H9 (cell line): ENCODE measurements at regions not wholly inside any gene's neighbourhood (a gene's known extent, or its start where the extent isn't known, plus 50 kb on each side); places are given as distances from the start of the nearest gene placed in this dataset.

Source experiments
- DNase-seq: peaks from one replicate; pipeline ENCODE4 v3.0.0-alpha.2; 2017
- H2AFZ ChIP-seq: one replicate; pipeline ENCODE4 v1.6.1; 2013; ENCODE audit warnings: mild to moderate bottlenecking, low read length, control low read depth, moderate library complexity
- H2AK5ac ChIP-seq: 2 replicates; pipeline ENCODE4 v1.6.1; 2013; ENCODE audit warnings: low read length, control low read depth, mixed read lengths; ENCODE audit not compliant: insufficient read length
- H2BK120ac ChIP-seq: one replicate; pipeline ENCODE4 v1.6.1; 2013; ENCODE audit warnings: low read depth, mild to moderate bottlenecking, low read length, control low read depth, inconsistent platforms; ENCODE audit not compliant: poor library complexity, severe bottlenecking
- H2BK12ac ChIP-seq: 2 replicates; pipeline ENCODE4 v1.6.1; 2013; ENCODE audit warnings: low read length, control low read depth, mixed read lengths, low read depth; ENCODE audit not compliant: insufficient read length
- H2BK15ac ChIP-seq: 2 replicates; pipeline ENCODE4 v1.6.1; 2013; ENCODE audit warnings: low read depth, low read length, control low read depth
- H2BK20ac ChIP-seq: one replicate; pipeline ENCODE4 v1.6.1; 2013; ENCODE audit warnings: low read depth, mild to moderate bottlenecking, low read length, control low read depth, inconsistent platforms; ENCODE audit not compliant: poor library complexity, severe bottlenecking
- H2BK5ac ChIP-seq: 2 replicates; pipeline ENCODE4 v1.6.1; 2013; ENCODE audit warnings: low read length, control low read depth, mixed read lengths; ENCODE audit not compliant: insufficient read length
- H3K14ac ChIP-seq: 2 replicates; pipeline ENCODE4 v1.6.1; 2013; ENCODE audit warnings: low read length, control low read depth; ENCODE audit not compliant: insufficient read depth
- H3K18ac ChIP-seq: 2 replicates; pipeline ENCODE4 v1.6.1; 2013; ENCODE audit warnings: low read depth, mild to moderate bottlenecking, mixed read lengths, low read length, control low read depth; ENCODE audit not compliant: insufficient read length
- H3K23ac ChIP-seq: 2 replicates; pipeline ENCODE4 v1.6.1; 2013; ENCODE audit warnings: low read length, control low read depth, mixed read lengths, low read depth; ENCODE audit not compliant: insufficient read length
- H3K23me2 ChIP-seq: 2 replicates; pipeline ENCODE4 v1.6.1; 2013; ENCODE audit warnings: low read depth, mild to moderate bottlenecking, mixed read lengths, low read length, control low read depth; ENCODE audit not compliant: insufficient read length, poor library complexity, severe bottlenecking
- H3K27ac ChIP-seq: 2 replicates; pipeline ENCODE4 v1.5.1; 2013; ENCODE audit warnings: low read length, control low read depth, mixed read lengths, low read depth; ENCODE audit not compliant: insufficient read length
- H3K27me3 ChIP-seq: 2 replicates; pipeline ENCODE4 v1.6.1; 2013; ENCODE audit warnings: low read length, control low read depth, inconsistent platforms; ENCODE audit not compliant: insufficient read depth
- H3K4ac ChIP-seq: 2 replicates; pipeline ENCODE4 v1.6.1; 2013; ENCODE audit warnings: low read depth, mild to moderate bottlenecking, control low read depth, inconsistent platforms, low read length, moderate library complexity
- H3K4me1 ChIP-seq: 2 replicates; pipeline ENCODE4 v1.6.1; 2013; ENCODE audit warnings: low read length, control low read depth, inconsistent platforms; ENCODE audit not compliant: insufficient read depth
- H3K4me2 ChIP-seq: 2 replicates; pipeline ENCODE4 v1.6.1; 2013; ENCODE audit warnings: low read length, control low read depth, mixed read lengths; ENCODE audit not compliant: insufficient read length, insufficient read depth
- H3K56ac ChIP-seq: 2 replicates; pipeline ENCODE4 v1.6.1; 2013; ENCODE audit warnings: low read depth, mild to moderate bottlenecking, mixed read lengths, low read length, control low read depth; ENCODE audit not compliant: insufficient read length
- H3K79me1 ChIP-seq: 2 replicates; pipeline ENCODE4 v1.6.1; 2013; ENCODE audit warnings: low read depth, mild to moderate bottlenecking, moderate library complexity, low read length, control low read depth, inconsistent platforms; ENCODE audit not compliant: insufficient read depth, poor library complexity, severe bottlenecking
- H3K79me2 ChIP-seq: 2 replicates; pipeline ENCODE4 v1.6.1; 2013; ENCODE audit warnings: low read length, control low read depth, inconsistent platforms; ENCODE audit not compliant: insufficient read depth
- H3K9ac ChIP-seq: 2 replicates; pipeline ENCODE4 v1.6.1; 2013; ENCODE audit warnings: low read length, control low read depth, mixed read lengths; ENCODE audit not compliant: insufficient read length; ENCODE audit errors: extremely low read depth
- H3K9me3 ChIP-seq: one replicate; pipeline ENCODE4 v1.6.1; 2013; ENCODE audit warnings: low read depth, low read length, inconsistent platforms; ENCODE audit not compliant: control insufficient read depth
- H3T11ph ChIP-seq: one replicate; pipeline ENCODE4 v1.6.1; 2013; ENCODE audit warnings: mild to moderate bottlenecking, low read length, control low read depth, inconsistent platforms
- H4K20me1 ChIP-seq: one replicate; pipeline ENCODE4 v1.6.1; 2013; ENCODE audit not compliant: control insufficient read depth, insufficient read length, insufficient read depth
- H4K5ac ChIP-seq: 2 replicates; pipeline ENCODE4 v1.6.1; 2013; ENCODE audit warnings: low read depth, mild to moderate bottlenecking, mixed read lengths, low read length, control low read depth; ENCODE audit not compliant: insufficient read length
- H4K8ac ChIP-seq: replicated peaks from 2 replicates; pipeline ENCODE4 v1.6.1; 2013; ENCODE audit warnings: low read length, control low read depth, mixed read lengths, low read depth; ENCODE audit not compliant: insufficient read length
- H4K91ac ChIP-seq: 2 replicates; pipeline ENCODE4 v1.6.1; 2013; ENCODE audit warnings: low read depth, mild to moderate bottlenecking, moderate library complexity, mixed read lengths, low read length, control low read depth; ENCODE audit not compliant: insufficient read length
- H3K27ac Mint-ChIP-seq, 3 experiments: 2 replicates in 2 of 3; 3 replicates in 1 of 3; pipeline ENCODE4 v1.8.0; 2020 to 2021; ENCODE audit warnings: mixed read lengths in 3 of 3, mild to moderate bottlenecking in 1 of 3, moderate library complexity in 1 of 3
- H3K27me3 Mint-ChIP-seq: 2 replicates; pipeline ENCODE4 v1.8.0; 2021; ENCODE audit warnings: low read depth, mild to moderate bottlenecking, moderate library complexity, mixed read lengths
- H3K36me3 Mint-ChIP-seq, 3 experiments: 2 replicates in 2 of 3; 3 replicates in 1 of 3; pipeline ENCODE4 v1.8.0; 2020 to 2021; ENCODE audit warnings: low read depth in 3 of 3, mixed read lengths in 3 of 3; ENCODE audit not compliant: insufficient read depth in 1 of 3
- H3K4me1 Mint-ChIP-seq, 2 experiments: 2 replicates each; pipeline ENCODE4 v1.8.0; 2020; ENCODE audit warnings: mixed read lengths in 2 of 2
- H3K4me3 Mint-ChIP-seq, 2 experiments: 2 replicates in 1 of 2; 3 replicates in 1 of 2; pipeline ENCODE4 v1.8.0; 2020 to 2021; ENCODE audit warnings: mild to moderate bottlenecking in 2 of 2, mixed read lengths in 2 of 2, moderate library complexity in 1 of 2
- H3K9me3 Mint-ChIP-seq, 2 experiments: 2 replicates in 1 of 2; 3 replicates in 1 of 2; pipeline ENCODE4 v1.8.0; 2020; ENCODE audit warnings: mild to moderate bottlenecking in 2 of 2, mixed read lengths in 2 of 2, moderate library complexity in 1 of 2
- TF ChIP-seq, protein P1 (sequence below): fragments of 200-600 bp; sonication (generic); conservative IDR thresholded peaks from 3 replicates; pipeline ENCODE4 v1.8.0; 2021; ENCODE audit warnings: antibody characterized with exemption, mild to moderate bottlenecking

DNA sequence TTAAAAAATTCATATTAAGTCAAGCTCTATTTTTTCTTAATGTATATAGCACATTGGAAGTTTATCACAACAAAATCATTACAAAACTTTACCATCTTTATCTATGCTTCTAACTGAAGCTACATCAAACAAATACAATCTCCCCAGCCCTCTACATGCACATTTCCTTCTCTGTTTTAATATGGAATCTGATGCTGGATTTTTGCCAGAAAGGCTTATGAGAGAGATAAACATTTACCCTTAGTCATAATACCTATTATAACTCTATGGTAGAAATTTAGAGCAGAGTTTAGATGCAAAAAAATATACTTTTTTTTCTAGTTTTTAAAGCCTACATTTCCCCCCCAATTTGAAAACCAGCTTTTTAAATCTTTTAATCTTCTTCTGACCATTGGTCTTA lies 1198.6 kb downstream of the GATA3 start:
- TF ChIP-seq, protein P1, sequence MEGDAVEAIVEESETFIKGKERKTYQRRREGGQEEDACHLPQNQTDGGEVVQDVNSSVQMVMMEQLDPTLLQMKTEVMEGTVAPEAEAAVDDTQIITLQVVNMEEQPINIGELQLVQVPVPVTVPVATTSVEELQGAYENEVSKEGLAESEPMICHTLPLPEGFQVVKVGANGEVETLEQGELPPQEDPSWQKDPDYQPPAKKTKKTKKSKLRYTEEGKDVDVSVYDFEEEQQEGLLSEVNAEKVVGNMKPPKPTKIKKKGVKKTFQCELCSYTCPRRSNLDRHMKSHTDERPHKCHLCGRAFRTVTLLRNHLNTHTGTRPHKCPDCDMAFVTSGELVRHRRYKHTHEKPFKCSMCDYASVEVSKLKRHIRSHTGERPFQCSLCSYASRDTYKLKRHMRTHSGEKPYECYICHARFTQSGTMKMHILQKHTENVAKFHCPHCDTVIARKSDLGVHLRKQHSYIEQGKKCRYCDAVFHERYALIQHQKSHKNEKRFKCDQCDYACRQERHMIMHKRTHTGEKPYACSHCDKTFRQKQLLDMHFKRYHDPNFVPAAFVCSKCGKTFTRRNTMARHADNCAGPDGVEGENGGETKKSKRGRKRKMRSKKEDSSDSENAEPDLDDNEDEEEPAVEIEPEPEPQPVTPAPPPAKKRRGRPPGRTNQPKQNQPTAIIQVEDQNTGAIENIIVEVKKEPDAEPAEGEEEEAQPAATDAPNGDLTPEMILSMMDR = no peak
- no peak overlapping the region for H2BK15ac ChIP-seq
- H4K20me1 ChIP-seq = no peaks in the 10 kb centered on the region
- H3K79me2 ChIP-seq = no peaks in the 10 kb centered on the region
- H3K18ac ChIP-seq = no peak overlapping the region
- Mint-ChIP-seq H3K9me3 (peaks cover 0 to 5% of the 10 kb centered on the region in 2 experiments; a peak in 3 of 5 replicates), H3K27me3 (peaks cover 2% of the 10 kb centered on the region; the same call in 1 of the 2 replicates), H3K27ac (no peak overlapping the region), H3K4me3 (no peak overlapping the region), H3K36me3 (peaks cover 0 to 2% (median 0%) of the 10 kb centered on the region in 3 experiments; a peak in 1 of 7 replicates), H3K4me1 (no peaks in the 10 kb centered on the region)
- H2BK12ac ChIP-seq = no peak overlapping the region
- H2BK5ac ChIP-seq = no peak overlapping the region
- H3K4me2 ChIP-seq = no peak overlapping the region
- no peak overlapping the region for H3T11ph ChIP-seq
- no peak overlapping the region for H2AFZ ChIP-seq
- H2BK120ac ChIP-seq = no peak overlapping the region
- no peak overlapping the region for H3K27ac ChIP-seq
- no peaks in the 10 kb centered on the region for H3K9me3 ChIP-seq
- H3K14ac ChIP-seq = no peak overlapping the region
- no peaks in the 10 kb centered on the region for H3K23me2 ChIP-seq
- H4K8ac ChIP-seq = no peak overlapping the region
- H3K4ac ChIP-seq = no peak overlapping the region
- H2BK20ac ChIP-seq = no peak overlapping the region
- H2AK5ac ChIP-seq = no peak overlapping the region
- no peak overlapping the region for H3K56ac ChIP-seq
- H3K79me1 ChIP-seq = no peaks in the 10 kb centered on the region
- no peak overlapping the region for H4K5ac ChIP-seq
- H4K91ac ChIP-seq = no peak overlapping the region
- no peak overlapping the region for H3K9ac ChIP-seq
- no peak for DNase-seq
- no peaks in the 10 kb centered on the region for H3K27me3 ChIP-seq
- no peaks in the 10 kb centered on the region for H3K4me1 ChIP-seq
- H3K23ac ChIP-seq = no peak overlapping the region
